Stomach smooth muscle (tissue), 2 donors: ENCODE measurements at regions not wholly inside any gene's neighbourhood (a gene's known extent, or its start where the extent isn't known, plus 50 kb on each side); places are given as distances from the start of the nearest gene placed in this dataset.
"Not testable (repeated sequence)": the region's sequence is repeated elsewhere in the genome, so short reads cannot be mapped to it uniquely, and the experiment has no call there.

Experiments
- H3K27ac ChIP-seq: one replicate; pipeline ENCODE4 v1.7.0; 2013; ENCODE audit warnings: mild to moderate bottlenecking, low read length, inconsistent platforms
- H3K27me3 ChIP-seq, 2 donors: one replicate each; pipeline ENCODE4 v1.7.0; 2013; ENCODE audit warnings: low read length in 2 of 2; ENCODE audit not compliant: insufficient read depth in 2 of 2, control insufficient read depth in 1 of 2
- H3K36me3 ChIP-seq, 2 donors: one replicate each; pipeline ENCODE4 v1.7.0; 2013; ENCODE audit warnings: low read length in 2 of 2; ENCODE audit not compliant: control insufficient read depth in 2 of 2, insufficient read depth in 2 of 2
- H3K4me1 ChIP-seq: one replicate; pipeline ENCODE4 v1.7.0; 2013; ENCODE audit warnings: low read length; ENCODE audit not compliant: control insufficient read depth, insufficient read depth
- H3K4me3 ChIP-seq, 2 donors: one replicate each; pipeline ENCODE4 v1.7.0; 2013; ENCODE audit warnings: low read length in 2 of 2
- H3K9ac ChIP-seq, 2 donors: one replicate each; pipeline ENCODE4 v1.7.0; 2013; ENCODE audit warnings: low read length in 2 of 2, mild to moderate bottlenecking in 1 of 2
- H3K9me3 ChIP-seq, 2 donors: one replicate each; pipeline ENCODE4 v1.7.0; 2013; ENCODE audit warnings: low read length in 2 of 2; ENCODE audit not compliant: control insufficient read depth in 2 of 2
- donor health status: healthy.
- donor health status: Pancreatic carcinoma.

DNA sequence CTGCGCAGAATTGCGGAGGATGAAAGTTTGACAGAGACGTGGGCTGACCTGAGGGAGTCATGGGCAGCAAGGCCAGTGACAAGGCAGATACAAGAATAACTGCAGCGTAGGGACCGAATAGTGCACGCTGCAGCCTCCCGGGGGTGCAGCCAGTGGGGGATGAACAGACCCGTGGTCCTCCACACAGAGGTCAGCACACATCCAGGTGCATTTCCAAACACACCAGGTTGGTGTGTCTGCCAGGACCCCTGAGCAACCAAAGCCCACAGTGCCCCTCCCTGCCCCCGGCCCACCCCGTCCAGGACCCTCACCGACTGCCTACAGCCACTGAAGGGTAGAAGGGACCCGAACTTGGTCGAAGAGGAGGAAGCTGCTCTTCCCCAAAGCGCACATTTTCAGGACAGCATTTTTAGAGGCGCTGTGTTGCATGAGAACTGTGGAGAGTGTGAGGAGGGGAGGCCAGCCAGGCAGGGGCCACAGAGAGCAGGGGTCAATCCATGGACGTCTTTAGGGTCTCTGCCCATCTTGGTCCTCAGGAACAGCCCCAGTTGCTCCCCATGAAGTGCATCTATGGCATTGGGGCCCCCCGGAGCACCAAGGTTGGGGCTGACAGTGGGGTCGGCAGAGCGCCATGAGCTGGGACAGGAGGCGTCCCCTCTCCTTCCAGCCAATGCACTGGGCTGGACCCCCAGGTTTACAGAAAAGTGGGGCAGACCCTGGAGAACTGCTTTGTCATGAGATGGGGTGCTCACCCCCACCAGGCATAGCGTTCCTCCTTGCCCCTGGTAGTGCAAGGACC, 157.8 kb upstream of the AFDN start:
- Histone ChIP-seq H3K9me3 (no peaks in the 10 kb centered on the region), H3K27ac (no peak overlapping the region)

DNA sequence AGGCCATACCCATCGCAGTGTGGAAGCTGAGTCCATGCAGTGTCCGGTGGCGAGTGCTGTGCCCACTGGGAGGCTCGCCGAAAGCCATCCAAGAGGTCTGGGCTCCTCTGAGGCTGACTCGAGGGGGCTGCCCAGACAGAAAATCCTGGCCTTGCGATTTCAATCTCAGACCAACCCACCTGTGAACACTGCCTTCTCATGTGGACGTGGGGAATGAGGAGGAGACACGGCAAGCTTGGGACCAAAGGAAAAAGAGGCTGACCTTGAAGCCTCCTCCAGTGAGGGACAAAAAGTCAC, 157.2 kb upstream of the AFDN start:
- H3K36me3 ChIP-seq = no peaks in the 10 kb centered on the region
- no peaks in the 10 kb centered on the region for H3K9me3 ChIP-seq
- no peak overlapping the region for H3K4me3 ChIP-seq
- H3K9ac ChIP-seq = no peak overlapping the region
- peaks cover 0 to 3% of the 10 kb centered on the region in 2 donors for H3K27me3 ChIP-seq
- H3K4me1 ChIP-seq = peaks cover 2% of the 10 kb centered on the region
- H3K27ac ChIP-seq = no peak overlapping the region

More for the DNA sequence above, 157.8 kb upstream of the AFDN start:
- no peak overlapping the region for H3K9ac ChIP-seq
- no peak overlapping the region for H3K4me3 ChIP-seq
- H3K4me1 ChIP-seq = peaks cover 2% of the 10 kb centered on the region
- no peaks in the 10 kb centered on the region for H3K36me3 ChIP-seq
- H3K27me3 ChIP-seq = peaks cover 0 to 3% of the 10 kb centered on the region in 2 donors

DNA sequence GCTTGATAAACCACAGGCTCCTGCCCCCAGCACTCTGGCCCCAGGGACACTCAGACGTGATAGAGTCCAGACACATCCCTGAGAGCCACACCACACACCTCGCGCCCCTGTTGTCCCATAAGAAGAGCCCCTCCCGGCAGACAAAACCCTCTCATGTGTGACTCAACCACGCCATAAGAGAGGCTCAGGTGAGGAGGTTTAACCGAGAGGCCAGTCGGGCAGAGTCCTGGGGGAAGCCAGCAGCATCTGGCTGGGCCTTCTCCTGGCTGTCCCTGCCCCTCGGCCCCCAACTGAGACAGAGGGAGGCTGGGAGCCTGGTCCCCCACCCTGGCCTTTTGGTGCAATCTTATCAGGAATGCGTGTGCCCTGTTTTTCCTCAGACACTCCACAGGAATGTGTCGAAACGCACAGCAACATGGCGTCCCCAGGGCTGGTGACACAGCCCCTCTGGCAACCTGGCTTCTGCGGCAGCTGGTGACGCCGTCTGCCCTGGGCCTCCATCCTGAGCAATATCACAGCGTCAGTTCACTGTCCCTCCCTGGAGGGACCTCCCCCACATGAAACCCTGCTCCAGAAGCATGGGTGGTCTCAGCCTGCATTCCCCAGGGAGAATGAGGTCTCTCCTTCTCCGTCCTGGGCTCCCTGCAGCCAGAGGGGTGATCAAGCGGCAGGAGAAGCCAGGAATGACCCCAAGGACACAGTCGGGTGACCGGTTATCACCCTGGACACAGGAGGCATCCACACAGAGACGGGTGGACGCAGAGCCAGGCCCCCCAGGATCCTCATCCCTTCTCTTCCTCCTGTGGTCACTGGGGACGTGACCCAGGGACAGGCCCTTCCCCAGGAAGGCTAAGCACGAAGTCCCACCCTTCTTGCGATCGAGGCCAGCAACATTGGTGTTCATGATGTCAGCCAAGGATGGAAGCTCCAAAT, 156.6 kb upstream of the AFDN start:
- Histone ChIP-seq H3K27me3 (peaks cover 0 to 3% of the 10 kb centered on the region in 2 donors), H3K27ac (no peak overlapping the region), H3K9ac (no peak overlapping the region), H3K9me3 (no peaks in the 10 kb centered on the region), H3K4me3 (no peak overlapping the region), H3K36me3 (no peaks in the 10 kb centered on the region), H3K4me1 (peaks cover 2% of the 10 kb centered on the region)

DNA sequence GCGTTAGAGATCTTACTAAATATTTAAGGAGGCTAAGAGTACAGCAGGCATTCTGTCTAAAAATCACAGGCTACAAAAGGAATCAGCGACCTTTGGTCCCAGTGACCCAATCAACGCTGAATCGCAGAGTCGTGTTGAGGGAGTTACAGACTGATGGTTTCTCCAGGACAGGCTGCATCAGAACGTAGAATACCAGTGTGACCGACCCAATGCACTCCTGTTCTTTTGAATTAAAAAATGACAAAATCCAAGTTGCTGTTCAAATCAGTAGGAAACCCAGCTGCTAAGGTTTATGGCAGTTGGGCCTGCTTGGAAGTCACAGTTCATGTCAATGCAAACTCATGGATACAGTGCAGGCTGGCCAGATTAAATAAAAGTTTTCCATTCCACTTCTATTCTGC, 155.8 kb upstream of the AFDN start:
- Histone ChIP-seq H3K4me1 (peaks cover 2% of the 10 kb centered on the region), H3K36me3 (no peaks in the 10 kb centered on the region), H3K4me3 (no peak overlapping the region), H3K27ac (no peak overlapping the region), H3K9me3 (no peaks in the 10 kb centered on the region), H3K9ac (no peak overlapping the region), H3K27me3 (no peaks in the 10 kb centered on the region)

DNA sequence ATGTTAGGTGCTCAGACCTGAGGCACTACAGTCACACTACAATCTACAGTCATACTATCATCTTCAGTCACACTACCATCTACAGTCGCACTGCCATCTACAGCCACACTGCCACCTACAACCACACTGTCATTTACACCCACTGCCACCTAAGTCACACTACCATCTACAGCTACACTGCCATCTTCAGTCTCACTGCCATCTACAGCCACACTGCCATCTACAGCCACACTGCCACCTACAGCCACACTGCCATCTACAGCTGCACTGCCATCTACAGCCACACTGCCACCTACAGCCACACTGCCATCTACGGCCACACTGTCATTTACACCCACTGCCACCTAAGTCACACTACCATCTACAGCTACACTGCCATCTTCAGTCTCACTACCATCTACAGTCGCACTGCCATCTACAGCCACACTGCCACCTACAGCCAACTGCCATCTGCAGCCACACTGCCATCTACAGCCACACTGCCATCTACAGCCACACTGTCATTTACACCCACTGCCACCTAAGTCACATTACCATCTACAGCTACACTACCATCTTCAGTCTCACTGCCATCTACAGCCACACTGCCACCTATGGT, 155.2 kb upstream of the AFDN start:
- H3K9me3 ChIP-seq, H3K4me1 ChIP-seq, H3K27ac ChIP-seq, H3K9ac ChIP-seq, H3K27me3 ChIP-seq, H3K36me3 ChIP-seq, H3K4me3 ChIP-seq: not testable (repeated sequence)

DNA sequence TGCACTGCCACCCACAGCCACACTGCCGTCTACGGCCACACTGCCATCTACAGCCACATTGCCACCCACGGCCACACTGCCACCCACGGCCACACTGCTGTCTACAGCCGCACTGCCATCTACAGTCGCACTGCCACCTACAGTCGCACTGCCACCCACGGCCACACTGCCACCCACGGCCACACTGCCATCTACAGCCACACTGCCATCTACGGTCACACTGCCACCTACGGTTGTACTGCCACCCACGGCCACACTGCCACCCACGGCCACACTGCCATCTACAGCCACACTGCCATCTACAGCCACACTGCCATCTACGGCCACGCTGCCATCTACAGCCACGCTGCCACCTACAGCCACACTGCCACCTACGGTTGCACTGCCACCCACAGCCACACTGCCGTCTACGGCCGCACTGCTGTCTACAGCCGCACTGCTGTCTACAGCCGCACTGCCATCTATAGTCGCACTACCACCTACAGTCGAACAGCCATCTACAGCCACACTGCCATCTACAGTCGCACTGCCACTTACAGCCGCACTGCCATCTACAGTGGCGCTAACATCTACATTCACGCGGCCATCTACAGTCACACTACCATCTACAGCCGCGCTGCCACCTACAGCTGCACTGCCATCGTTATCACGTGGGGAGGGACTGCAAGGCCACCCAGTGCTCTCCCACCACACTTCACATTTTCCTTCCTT, 154.6 kb upstream of the AFDN start:
- H3K9ac ChIP-seq = no peak overlapping the region
- peaks cover 2% of the 10 kb centered on the region for H3K4me1 ChIP-seq
- no peaks in the 10 kb centered on the region for H3K36me3 ChIP-seq
- H3K27ac ChIP-seq = no peak overlapping the region
- H3K4me3 ChIP-seq = no peak overlapping the region
- H3K9me3 ChIP-seq = no peaks in the 10 kb centered on the region
- H3K27me3 ChIP-seq = peaks cover under 1 to 8% of the 10 kb centered on the region in 2 donors

DNA sequence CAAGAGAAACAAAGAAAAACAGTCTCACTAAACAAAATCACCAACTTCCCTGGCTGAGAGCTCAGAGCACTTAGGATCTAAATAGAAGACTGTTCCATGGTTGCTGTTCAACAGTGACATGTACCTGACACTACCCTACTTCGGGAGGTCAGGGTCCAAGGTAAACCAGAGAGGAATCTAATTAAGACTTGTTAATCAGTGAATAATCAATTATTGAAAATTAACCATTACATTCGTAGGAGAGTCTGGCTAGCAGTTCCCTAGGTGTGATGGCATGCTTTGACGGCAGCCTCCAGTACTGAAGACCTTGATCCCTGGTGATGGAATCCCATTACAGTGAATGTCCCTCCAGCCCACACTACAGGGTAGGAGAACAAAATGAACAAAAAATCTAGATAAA, 154.0 kb upstream of the AFDN start:
- Histone ChIP-seq H3K36me3 (no peaks in the 10 kb centered on the region), H3K27me3 (peaks cover 7 to 14% of the 10 kb centered on the region in 2 donors), H3K9me3 (no peaks in the 10 kb centered on the region), H3K4me3 (no peak overlapping the region), H3K4me1 (peaks cover 2% of the 10 kb centered on the region), H3K9ac (no peak overlapping the region), H3K27ac (no peak overlapping the region)

DNA sequence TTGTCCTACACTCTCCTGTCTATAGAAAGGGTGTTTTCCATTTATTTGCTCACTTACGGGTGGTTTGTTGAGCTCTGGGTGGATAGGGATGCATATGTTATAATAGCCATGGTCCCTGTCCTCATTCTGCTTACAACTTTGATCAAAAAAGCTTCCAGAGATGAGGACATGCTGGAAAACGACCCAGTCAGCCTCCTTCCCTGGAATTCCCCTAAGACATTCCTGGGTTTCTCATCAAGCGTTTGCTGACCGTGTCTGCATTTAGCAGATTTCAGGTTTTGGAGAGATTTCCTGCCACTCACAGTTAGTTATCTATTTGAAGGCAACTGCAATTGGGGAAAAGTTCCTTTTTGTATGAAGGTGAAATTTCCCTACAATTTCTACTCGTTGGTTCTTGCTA, 152.8 kb upstream of the AFDN start:
- Histone ChIP-seq H3K9me3 (no peaks in the 10 kb centered on the region), H3K27me3 (peaks cover 14 to 17% of the 10 kb centered on the region in 2 donors), H3K36me3 (no peaks in the 10 kb centered on the region), H3K9ac (no peak overlapping the region), H3K4me3 (no peak overlapping the region), H3K27ac (no peak overlapping the region), H3K4me1 (peaks cover 12% of the 10 kb centered on the region)

DNA sequence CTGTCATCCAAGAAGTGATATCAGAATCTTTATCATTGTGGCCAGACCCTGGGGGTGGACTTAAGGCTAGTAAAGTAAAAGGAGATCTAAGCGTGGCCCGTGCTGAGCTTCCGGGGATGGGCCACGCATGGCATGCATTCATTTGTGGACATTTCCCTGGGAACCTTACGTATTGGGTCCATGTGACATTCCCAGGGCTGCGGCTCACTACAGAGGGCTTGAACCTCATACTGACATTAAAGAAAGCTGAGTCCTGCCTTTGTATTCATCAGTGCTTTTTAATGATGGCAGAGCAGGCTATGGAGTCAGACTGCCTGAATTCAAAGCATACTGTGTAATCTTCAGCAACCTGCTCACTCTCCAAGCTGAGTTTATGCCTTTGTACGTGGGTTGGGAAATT, 152.2 kb upstream of the AFDN start:
- Histone ChIP-seq H3K9me3 (no peaks in the 10 kb centered on the region), H3K9ac (no peak overlapping the region), H3K4me1 (peaks cover 13% of the 10 kb centered on the region), H3K36me3 (no peaks in the 10 kb centered on the region), H3K27ac (no peak overlapping the region), H3K27me3 (peaks cover 19 to 20% of the 10 kb centered on the region in 2 donors), H3K4me3 (no peak overlapping the region)

DNA sequence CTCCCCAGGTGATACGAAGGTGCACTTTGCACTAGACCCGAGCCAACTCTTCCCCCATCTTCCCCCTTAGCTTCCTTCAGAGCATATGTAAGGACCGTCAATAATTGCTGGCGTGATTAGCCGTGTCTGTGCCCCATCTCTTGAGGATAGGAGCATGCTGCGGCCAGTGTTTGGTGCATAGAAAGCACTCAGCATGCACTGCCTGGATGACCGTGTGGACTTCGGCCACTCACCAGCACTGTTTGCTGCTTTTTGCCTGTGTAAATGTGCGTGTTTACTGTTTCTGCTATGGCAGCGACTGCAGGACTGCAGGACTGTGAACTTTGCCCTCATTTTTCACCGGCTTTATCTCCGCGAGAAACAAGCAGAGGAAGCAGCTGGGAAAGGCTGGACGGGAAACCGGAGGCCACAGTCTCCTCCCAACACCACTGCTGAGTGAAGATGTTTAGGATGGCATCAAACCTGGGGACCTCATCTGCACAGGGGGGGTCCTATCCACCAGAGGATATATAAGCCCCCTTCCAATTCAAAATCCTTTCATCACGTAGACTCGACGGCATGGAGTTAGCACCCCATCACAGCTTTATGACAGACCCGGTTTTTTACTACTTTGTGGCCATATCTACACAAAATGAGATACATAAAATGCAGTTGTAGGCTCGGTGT, 150.6 kb upstream of the AFDN start:
- H3K9me3 ChIP-seq = no peaks in the 10 kb centered on the region
- H3K36me3 ChIP-seq = no peaks in the 10 kb centered on the region
- peaks cover 27 to 30% of the 10 kb centered on the region in 2 donors for H3K27me3 ChIP-seq
- peaks cover 11% of the 10 kb centered on the region for H3K4me1 ChIP-seq
- no peak overlapping the region for H3K27ac ChIP-seq
- no peak overlapping the region for H3K4me3 ChIP-seq
- H3K9ac ChIP-seq = no peak overlapping the region
